ENCODE measurements at regions not wholly inside any gene's neighbourhood (a gene's known extent, or its start where the extent isn't known, plus 50 kb on each side); places are given as distances from the start of the nearest gene placed in this dataset.
"Not testable (repeated sequence)": the region's sequence is repeated elsewhere in the genome, so short reads cannot be mapped to it uniquely, and the experiment has no call there.

DNA sequence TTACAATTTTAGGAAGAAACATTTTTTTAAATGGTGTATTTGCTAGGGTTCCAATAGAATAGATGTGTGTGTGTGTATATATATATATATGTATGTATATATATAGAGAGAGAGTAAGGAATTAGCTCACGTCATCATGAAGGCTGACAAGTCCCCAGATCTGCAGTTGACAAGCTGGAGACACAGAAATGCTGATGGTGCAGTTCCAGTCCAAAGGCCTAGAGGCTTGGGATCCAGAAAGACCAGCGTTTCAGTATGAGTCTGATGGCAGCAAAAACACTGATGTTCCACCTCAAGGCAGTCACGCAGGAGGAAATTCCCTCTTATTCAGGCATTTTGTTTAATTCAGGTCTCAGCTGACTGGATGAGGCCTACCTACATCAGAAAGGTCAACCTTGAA is 386.8 kb downstream of the PTH2R start:
- TF ChIP-seq, protein P1, sequence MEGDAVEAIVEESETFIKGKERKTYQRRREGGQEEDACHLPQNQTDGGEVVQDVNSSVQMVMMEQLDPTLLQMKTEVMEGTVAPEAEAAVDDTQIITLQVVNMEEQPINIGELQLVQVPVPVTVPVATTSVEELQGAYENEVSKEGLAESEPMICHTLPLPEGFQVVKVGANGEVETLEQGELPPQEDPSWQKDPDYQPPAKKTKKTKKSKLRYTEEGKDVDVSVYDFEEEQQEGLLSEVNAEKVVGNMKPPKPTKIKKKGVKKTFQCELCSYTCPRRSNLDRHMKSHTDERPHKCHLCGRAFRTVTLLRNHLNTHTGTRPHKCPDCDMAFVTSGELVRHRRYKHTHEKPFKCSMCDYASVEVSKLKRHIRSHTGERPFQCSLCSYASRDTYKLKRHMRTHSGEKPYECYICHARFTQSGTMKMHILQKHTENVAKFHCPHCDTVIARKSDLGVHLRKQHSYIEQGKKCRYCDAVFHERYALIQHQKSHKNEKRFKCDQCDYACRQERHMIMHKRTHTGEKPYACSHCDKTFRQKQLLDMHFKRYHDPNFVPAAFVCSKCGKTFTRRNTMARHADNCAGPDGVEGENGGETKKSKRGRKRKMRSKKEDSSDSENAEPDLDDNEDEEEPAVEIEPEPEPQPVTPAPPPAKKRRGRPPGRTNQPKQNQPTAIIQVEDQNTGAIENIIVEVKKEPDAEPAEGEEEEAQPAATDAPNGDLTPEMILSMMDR (IDR thresholded peaks at IDR 0.05; ENCODE audit: insufficient read depth, low read length): no peak
- DNase-seq (ENCODE audit: low read depth): no peak
- no peak overlapping the region for H3K4me3 ChIP-seq (ENCODE audit: low read depth, low read length)

DNA sequence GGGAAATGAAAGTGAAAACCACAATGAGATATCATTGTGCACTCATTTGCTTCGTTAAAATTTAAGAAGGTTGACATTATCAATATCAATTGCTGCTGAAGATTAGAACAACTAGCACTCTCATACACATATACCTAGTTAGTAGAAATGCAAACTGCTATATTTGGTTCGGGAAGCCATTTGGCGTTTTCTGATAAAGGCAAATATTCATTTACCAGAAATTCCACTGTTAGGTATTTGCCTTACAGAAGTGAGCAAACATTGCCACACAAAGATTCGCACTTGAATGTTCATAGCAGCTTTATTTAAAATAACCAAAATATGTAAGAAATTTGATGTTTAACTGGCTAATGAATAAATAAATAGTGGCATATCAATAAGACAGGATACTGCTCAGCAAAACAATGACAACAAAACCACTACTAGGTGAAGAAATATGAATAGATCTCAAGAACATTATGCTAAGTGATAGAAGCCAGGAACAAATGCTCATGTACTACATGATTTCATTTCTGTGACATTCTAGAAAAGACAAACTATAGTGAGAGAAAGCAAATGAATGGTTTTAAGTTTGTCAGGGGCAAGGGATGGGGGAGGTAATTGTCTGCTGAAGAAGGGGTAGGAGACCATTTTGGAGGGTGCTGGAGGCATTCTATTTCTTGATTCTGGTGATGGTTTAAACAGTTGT is 387.8 kb downstream of the PTH2R start:
- TF ChIP-seq, protein P1 (IDR thresholded peaks at IDR 0.05; ENCODE audit: insufficient read depth, low read length): no peak
- DNase-seq (ENCODE audit: low read depth): no peak
- H3K4me3 ChIP-seq (ENCODE audit: low read depth, low read length): no peak overlapping the region

DNA sequence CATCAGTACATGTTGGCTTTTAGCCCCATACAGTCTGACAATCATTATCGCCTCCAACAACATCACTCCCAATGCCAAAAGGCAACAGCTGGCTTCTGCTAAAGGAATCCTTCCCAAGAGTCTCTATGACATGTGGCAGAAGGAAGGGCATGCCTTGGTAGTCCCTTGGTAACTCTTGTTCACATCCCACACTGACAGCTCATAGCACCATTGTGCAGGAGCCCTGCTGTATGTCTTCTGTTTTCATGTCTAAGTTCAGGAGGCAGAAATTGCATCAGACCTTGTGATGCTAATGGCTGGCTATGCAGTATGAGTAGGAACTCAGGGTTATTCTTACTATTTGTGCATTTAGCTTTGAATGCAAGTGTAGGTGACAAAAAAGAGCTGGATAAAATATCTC is 392.1 kb downstream of the PTH2R start:
- no peak overlapping the region for H3K4me3 ChIP-seq (ENCODE audit: low read depth, low read length)
- peak; percentile 16 for DNase-seq (ENCODE audit: low read depth)
- TF ChIP-seq, protein P1 (IDR thresholded peaks at IDR 0.05; ENCODE audit: insufficient read depth, low read length): no peak

DNA sequence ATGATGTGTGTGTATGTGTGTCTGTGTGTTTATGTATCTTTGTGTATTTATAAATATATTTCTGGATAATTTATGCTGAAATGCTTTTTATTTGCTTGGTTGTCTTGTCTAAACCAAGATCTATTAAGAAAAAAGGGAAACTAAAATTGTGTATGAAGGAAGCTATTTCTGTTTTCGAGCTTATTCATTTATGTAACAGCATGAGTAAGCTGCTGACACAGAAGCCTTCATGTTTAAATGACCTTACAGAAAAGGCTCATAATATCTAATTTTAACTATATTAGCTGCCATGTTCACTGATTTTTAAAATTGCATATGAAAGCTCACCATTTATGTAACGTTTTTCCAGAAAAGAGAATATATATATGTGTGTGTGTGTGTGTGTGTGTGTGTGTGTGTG is 392.8 kb downstream of the PTH2R start:
- no peak overlapping the region for H3K4me3 ChIP-seq (ENCODE audit: low read depth, low read length)
- no peak for DNase-seq (ENCODE audit: low read depth)
- TF ChIP-seq, protein P1 (IDR thresholded peaks at IDR 0.05; ENCODE audit: insufficient read depth, low read length): no peak

DNA sequence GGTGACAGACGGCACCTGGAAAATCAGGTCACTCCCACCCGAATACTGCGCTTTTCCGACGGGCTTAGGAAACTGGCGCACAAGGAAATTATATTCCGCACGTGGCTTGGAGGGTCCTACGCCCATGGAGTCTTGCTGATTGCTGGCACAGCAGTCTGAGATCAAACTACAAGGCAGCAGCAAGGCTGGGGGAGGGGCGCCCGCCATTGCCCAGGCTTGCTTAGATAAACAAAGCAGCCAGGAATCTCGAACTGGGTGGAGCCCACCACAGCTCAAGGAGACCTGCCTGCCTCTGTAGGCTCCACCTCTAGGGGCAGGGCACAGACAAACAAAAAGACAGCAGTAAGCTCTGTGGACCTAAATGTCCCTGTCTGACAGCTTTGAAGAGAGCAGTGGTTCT is 394.3 kb downstream of the PTH2R start:
- H3K4me3 ChIP-seq (ENCODE audit: low read depth, low read length); DNase-seq (ENCODE audit: low read depth): not testable (repeated sequence)

DNA sequence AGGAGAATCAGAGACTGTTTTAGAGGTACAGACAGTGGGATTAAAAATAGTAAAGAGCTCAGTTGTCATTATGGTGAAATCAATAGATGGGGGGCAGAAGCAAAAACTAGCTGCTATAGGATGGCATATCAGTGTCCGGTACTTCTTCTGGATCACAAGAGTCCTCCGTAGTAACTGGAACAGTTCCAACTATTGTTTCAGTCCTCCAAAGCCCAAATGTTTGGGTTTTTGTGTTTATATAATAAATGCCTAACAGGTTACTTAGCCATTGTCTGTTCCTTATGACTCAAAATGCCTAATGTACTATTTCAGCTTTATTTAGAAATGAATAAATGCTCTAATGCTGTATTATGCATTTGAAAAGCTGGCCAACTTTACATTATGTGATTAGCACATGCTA is 401.2 kb downstream of the PTH2R start:
- no peak overlapping the region for H3K4me3 ChIP-seq (ENCODE audit: low read depth, low read length)
- TF ChIP-seq, protein P1 (IDR thresholded peaks at IDR 0.05; ENCODE audit: insufficient read depth, low read length): no peak
- peak; percentile 60 for DNase-seq (ENCODE audit: low read depth)

DNA sequence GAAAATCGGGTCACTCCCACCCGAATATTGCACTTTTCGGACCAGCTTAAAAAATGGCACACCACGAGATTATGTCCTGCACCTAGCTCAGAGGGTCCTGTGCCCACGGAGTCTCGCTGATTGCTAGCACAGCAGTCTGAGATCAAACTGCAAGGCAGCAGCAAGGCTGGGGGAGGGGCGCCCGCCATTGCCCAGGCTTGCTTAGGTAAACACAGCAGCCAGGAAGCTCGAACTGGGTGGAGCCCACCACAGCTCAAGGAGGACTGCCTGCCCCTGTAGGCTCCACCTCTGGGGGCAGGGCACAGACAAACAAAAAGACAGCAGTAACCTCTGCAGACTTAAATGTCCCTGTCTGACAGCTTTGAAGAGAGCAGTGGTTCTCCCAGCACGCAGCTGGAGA is 405.3 kb downstream of the PTH2R start:
- not testable (repeated sequence) for H3K4me3 ChIP-seq (ENCODE audit: low read depth, low read length); DNase-seq (ENCODE audit: low read depth)

DNA sequence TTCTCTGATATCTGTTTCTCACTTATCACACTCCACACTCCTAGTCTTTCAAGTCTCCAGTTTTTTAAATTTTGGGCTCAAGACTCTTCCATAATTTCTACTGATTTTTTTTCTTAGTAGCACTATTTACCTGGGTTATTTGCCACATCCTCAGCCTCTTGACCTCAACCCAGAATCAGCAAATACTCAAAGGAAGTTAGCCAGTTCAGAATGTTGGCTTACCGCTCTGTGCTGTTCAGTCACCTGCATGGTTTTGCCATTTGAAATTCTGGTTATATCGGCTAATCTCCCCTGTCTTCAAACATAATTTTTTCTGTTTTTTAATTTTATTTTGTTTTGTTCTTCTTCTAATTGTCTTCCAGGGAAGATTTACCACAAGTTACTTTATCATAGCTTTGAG is 412.6 kb downstream of the PTH2R start:
- TF ChIP-seq, protein P1 (IDR thresholded peaks at IDR 0.05; ENCODE audit: insufficient read depth, low read length): no peak
- no peak for DNase-seq (ENCODE audit: low read depth)
- H3K4me3 ChIP-seq (ENCODE audit: low read depth, low read length): no peak overlapping the region

Data from fibroblast of the aortic adventitia (primary cell).